Neural progenitor cell (in vitro differentiated cells): ENCODE measurements at regions not wholly inside any gene's neighbourhood (a gene's known extent, or its start where the extent isn't known, plus 50 kb on each side); places are given as distances from the start of the nearest gene placed in this dataset.

Experiments used
- DNase-seq: peaks from one replicate; pipeline ENCODE4 v3.0.0-alpha.2; 2016; ENCODE audit warnings: low spot score
- H2AFZ ChIP-seq: fragments of 200-600 bp; sonication (generic); replicated peaks from 2 replicates; pipeline ENCODE4 v1.6.1; 2016; ENCODE audit warnings: antibody characterized with exemption
- H3F3A ChIP-seq: fragments of 200-600 bp; sonication (generic); 2 replicates; pipeline ENCODE4 v1.6.1; 2016; ENCODE audit warnings: antibody characterized with exemption, low read depth
- H3K27ac ChIP-seq: fragments of 200-600 bp; sonication (generic); 2 replicates; pipeline ENCODE4 v1.5.1; 2016; ENCODE audit warnings: mild to moderate bottlenecking
- H3K27me3 ChIP-seq: fragments of 200-600 bp; sonication (generic); 2 replicates; pipeline ENCODE4 v1.6.1; 2016; ENCODE audit warnings: mild to moderate bottlenecking, moderate library complexity
- H3K36me3 ChIP-seq: fragments of 200-600 bp; sonication (generic); 2 replicates; pipeline ENCODE4 v1.5.1; 2016
- H3K4me1 ChIP-seq: fragments of 200-600 bp; sonication (generic); 2 replicates; pipeline ENCODE4 v1.6.1; 2016; ENCODE audit warnings: mixed run types
- H3K4me2 ChIP-seq: fragments of 200-600 bp; sonication (generic); 2 replicates; pipeline ENCODE4 v1.6.1; 2016
- H3K4me3 ChIP-seq: fragments of 200-600 bp; sonication (generic); 2 replicates; pipeline ENCODE4 v1.5.1; 2016
- H3K79me2 ChIP-seq: fragments of 200-600 bp; sonication (generic); 2 replicates; pipeline ENCODE4 v1.6.1; 2016; ENCODE audit warnings: low read depth
- H3K9ac ChIP-seq: fragments of 200-600 bp; sonication (generic); 2 replicates; pipeline ENCODE4 v1.6.1; 2016
- H3K9me3 ChIP-seq: fragments of 200-600 bp; sonication (generic); 2 replicates; pipeline ENCODE4 v1.5.1; 2016; ENCODE audit warnings: low read depth
- H4K20me1 ChIP-seq: fragments of 200-600 bp; sonication (generic); 2 replicates; pipeline ENCODE4 v1.6.1; 2016; ENCODE audit warnings: low read depth
- H3K27ac Mint-ChIP-seq: 3 replicates; pipeline ENCODE4 v1.8.0; 2021; ENCODE audit warnings: mixed read lengths
- H3K27me3 Mint-ChIP-seq: 2 replicates; pipeline ENCODE4 v1.8.0; 2022; ENCODE audit warnings: low read depth, mild to moderate bottlenecking, inconsistent platforms, moderate library complexity, mixed read lengths; ENCODE audit not compliant: insufficient read depth
- H3K36me3 Mint-ChIP-seq: 3 replicates; pipeline ENCODE4 v1.8.0; 2021; ENCODE audit warnings: mixed read lengths
- H3K4me1 Mint-ChIP-seq: 3 replicates; pipeline ENCODE4 v1.8.0; 2021; ENCODE audit warnings: mixed read lengths
- H3K4me3 Mint-ChIP-seq: 3 replicates; pipeline ENCODE4 v1.8.0; 2021; ENCODE audit warnings: mild to moderate bottlenecking, moderate library complexity, mixed read lengths
- H3K9me3 Mint-ChIP-seq: 3 replicates; pipeline ENCODE4 v1.8.0; 2020; ENCODE audit warnings: mixed read lengths
- CTCF ChIP-seq: fragments of 200-600 bp; sonication (generic); IDR thresholded peaks from 2 replicates; pipeline ENCODE4 v1.5.1; 2017; ENCODE audit warnings: antibody characterized with exemption, mild to moderate bottlenecking
- EZH2 ChIP-seq: fragments of 200-600 bp; sonication (generic); IDR thresholded peaks from 2 replicates; pipeline ENCODE4 v1.6.1; 2017; ENCODE audit warnings: antibody characterized with exemption, mild to moderate bottlenecking, moderate library complexity
- EZH2phosphoT487 ChIP-seq: fragments of 200-600 bp; sonication (generic); IDR thresholded peaks from 2 replicates; pipeline ENCODE4 v1.6.1; 2017; ENCODE audit warnings: antibody characterized with exemption

- H3K9me3 Mint-ChIP-seq = peaks cover 13% of the 10 kb centered on the region
- H3K4me3 Mint-ChIP-seq = peak overlapping the region; percentile 36
- TF ChIP-seq EZH2phosphoT487 (no peak), CTCF (no peak), EZH2 (no peak)
- peaks cover 40% of the 10 kb centered on the region for H3K4me1 Mint-ChIP-seq
- Histone ChIP-seq H3K9ac (no peak overlapping the region), H3K4me3 (no peak overlapping the region), H3K36me3 (no peaks in the 10 kb centered on the region), H2AFZ (peak overlapping the region; percentile 28), H3F3A (no peaks in the 10 kb centered on the region), H3K4me1 (no peaks in the 10 kb centered on the region), H4K20me1 (no peaks in the 10 kb centered on the region), H3K27ac (no peak overlapping the region), H3K4me2 (no peak overlapping the region), H3K79me2 (no peaks in the 10 kb centered on the region), H3K27me3 (no peaks in the 10 kb centered on the region), H3K9me3 (no peaks in the 10 kb centered on the region)
- no peak for DNase-seq
- peak overlapping the region; percentile 97 for H3K27ac Mint-ChIP-seq
- peaks cover 13% of the 10 kb centered on the region for H3K27me3 Mint-ChIP-seq
- no peaks in the 10 kb centered on the region for H3K36me3 Mint-ChIP-seq
Measured at GRCh38 chr17:65364438-65364837, 197.0 kb downstream of the AXIN2 start.

- Mint-ChIP-seq H3K9me3 (peaks cover 10% of the 10 kb centered on the region), H3K36me3 (no peaks in the 10 kb centered on the region), H3K27me3 (peaks cover 8% of the 10 kb centered on the region), H3K4me1 (peaks cover 43% of the 10 kb centered on the region), H3K27ac (no peak overlapping the region), H3K4me3 (no peak overlapping the region)
- Histone ChIP-seq H3F3A (no peaks in the 10 kb centered on the region), H3K27ac (no peak overlapping the region), H3K79me2 (no peaks in the 10 kb centered on the region), H2AFZ (no peak overlapping the region), H3K9me3 (no peaks in the 10 kb centered on the region), H4K20me1 (no peaks in the 10 kb centered on the region), H3K36me3 (no peaks in the 10 kb centered on the region), H3K4me1 (no peaks in the 10 kb centered on the region), H3K4me3 (no peak overlapping the region), H3K9ac (no peak overlapping the region), H3K4me2 (no peak overlapping the region), H3K27me3 (no peaks in the 10 kb centered on the region)
- no peak for DNase-seq
- no peak for TF ChIP-seq CTCF
- TF ChIP-seq EZH2phosphoT487 = no peak
- TF ChIP-seq EZH2 = no peak
Measured at GRCh38 chr17:65362826-65363225, 198.6 kb downstream of the AXIN2 start.

GRCh38 chr17:65360961-65361552 is 200.4 kb downstream of the AXIN2 start:
- no peaks in the 10 kb centered on the region for H3K79me2 ChIP-seq
- H3K4me3 ChIP-seq = no peak overlapping the region
- no peaks in the 10 kb centered on the region for H3K4me1 ChIP-seq
- no peaks in the 10 kb centered on the region for H3F3A ChIP-seq
- H3K27ac Mint-ChIP-seq = no peak overlapping the region
- H3K4me1 Mint-ChIP-seq = peaks cover 44% of the 10 kb centered on the region
- no peaks in the 10 kb centered on the region for H3K36me3 Mint-ChIP-seq
- peaks cover 8% of the 10 kb centered on the region for H3K27me3 Mint-ChIP-seq
- H3K4me2 ChIP-seq = no peak overlapping the region
- no peak for TF ChIP-seq CTCF
- no peak for TF ChIP-seq EZH2phosphoT487
- no peak for TF ChIP-seq EZH2
- DNase-seq = no peak
- no peak overlapping the region for H2AFZ ChIP-seq
- H3K9ac ChIP-seq = no peak overlapping the region
- H4K20me1 ChIP-seq = no peaks in the 10 kb centered on the region
- H3K27ac ChIP-seq = no peak overlapping the region
- H3K4me3 Mint-ChIP-seq = no peak overlapping the region
- H3K36me3 ChIP-seq = no peaks in the 10 kb centered on the region
- H3K9me3 Mint-ChIP-seq = peaks cover 7% of the 10 kb centered on the region
- H3K27me3 ChIP-seq = no peaks in the 10 kb centered on the region
- H3K9me3 ChIP-seq = no peaks in the 10 kb centered on the region
